ENCODE measurements at regions not wholly inside any gene's neighbourhood (a gene's known extent, or its start where the extent isn't known, plus 50 kb on each side); places are given as distances from the start of the nearest gene placed in this dataset.
A peak's percentile ranks its signal among the peaks of the same experiment; 100 is the strongest.

GRCh38 chr2:150188800-150189199 lies 298.7 kb downstream of the RND3 start:
- no peak overlapping the region for H3K4me3 ChIP-seq
- H3K9me3 ChIP-seq: no peaks in the 10 kb centered on the region
- intact Hi-C loops (cut with DNase I; ENCODE audit: low total_unique reads): no loop called here
- no peaks in the 10 kb centered on the region for H3K36me3 ChIP-seq
- no peak for DNase-seq
- H3K27me3 ChIP-seq: no peaks in the 10 kb centered on the region
- 54 to 66% (median 58%) methylated on average over 2 of the region's 2 CpGs for WGBS, 5 donors
- no peak overlapping the region for H3K27ac ChIP-seq
- TF ChIP-seq POLR2AphosphoS5 (IDR thresholded peaks at IDR 0.05): no peak
- no peak for TF ChIP-seq POLR2A (IDR thresholded peaks at IDR 0.05)
- no peak for TF ChIP-seq EP300 (IDR thresholded peaks at IDR 0.05)
- TF ChIP-seq CTCF (IDR thresholded peaks at IDR 0.05): no peak
- peaks cover 0 to 5% (median 0%) of the 10 kb centered on the region in 4 donors for H3K4me1 ChIP-seq

- no peak overlapping the region for H3K27ac ChIP-seq
- H3K4me3 ChIP-seq: no peak overlapping the region
- no peak for DNase-seq
- H3K27me3 ChIP-seq: no peaks in the 10 kb centered on the region
- intact Hi-C loops (cut with DNase I; ENCODE audit: low total_unique reads): no loop called here
- H3K36me3 ChIP-seq: no peaks in the 10 kb centered on the region
- 21 to 33% (median 28%) methylated on average over 4 of the region's 4 CpGs for WGBS, 5 donors
- H3K9me3 ChIP-seq: no peaks in the 10 kb centered on the region
- H3K4me1 ChIP-seq: peaks cover 0 to 5% (median 0%) of the 10 kb centered on the region in 4 donors
- TF ChIP-seq POLR2AphosphoS5 (IDR thresholded peaks at IDR 0.05) (no peak), CTCF (IDR thresholded peaks at IDR 0.05) (no peak), EP300 (IDR thresholded peaks at IDR 0.05) (no peak), POLR2A (IDR thresholded peaks at IDR 0.05) (no peak)
These were observed 299.3 kb downstream of the RND3 start for GRCh38 chr2:150188177-150188576.

GRCh38 chr2:150182566-150183235 lies 304.8 kb downstream of the RND3 start:
- H3K27ac ChIP-seq: no peak overlapping the region
- 45 to 56% (median 51%) methylated on average over 5 of the region's 5 CpGs for WGBS, 5 donors
- H3K27me3 ChIP-seq: no peaks in the 10 kb centered on the region
- no peak overlapping the region for H3K4me3 ChIP-seq
- intact Hi-C loops (cut with DNase I; ENCODE audit: low total_unique reads): no loop called here
- peak in 1 of 2 donors; percentile 24 for DNase-seq
- H3K4me1 ChIP-seq: peaks cover 0 to 6% (median 2%) of the 10 kb centered on the region in 4 donors
- no peak for TF ChIP-seq POLR2AphosphoS5 (IDR thresholded peaks at IDR 0.05)
- TF ChIP-seq POLR2A (IDR thresholded peaks at IDR 0.05): no peak
- no peak for TF ChIP-seq EP300 (IDR thresholded peaks at IDR 0.05)
- TF ChIP-seq CTCF (IDR thresholded peaks at IDR 0.05): no peak
- no peaks in the 10 kb centered on the region for H3K36me3 ChIP-seq
- H3K9me3 ChIP-seq: no peaks in the 10 kb centered on the region

- TF ChIP-seq CTCF (IDR thresholded peaks at IDR 0.05) (no peak), POLR2A (IDR thresholded peaks at IDR 0.05) (no peak), EP300 (IDR thresholded peaks at IDR 0.05) (no peak), POLR2AphosphoS5 (IDR thresholded peaks at IDR 0.05) (no peak)
- no peaks in the 10 kb centered on the region for H3K27me3 ChIP-seq
- intact Hi-C loops (cut with DNase I; ENCODE audit: low total_unique reads): no loop called here
- H3K27ac ChIP-seq: no peak overlapping the region
- no peaks in the 10 kb centered on the region for H3K36me3 ChIP-seq
- no peak overlapping the region for H3K4me3 ChIP-seq
- no peaks in the 10 kb centered on the region for H3K9me3 ChIP-seq
- peaks cover 0 to 17% (median 10%) of the 10 kb centered on the region in 4 donors for H3K4me1 ChIP-seq
- no peak for DNase-seq
These were observed 308.9 kb downstream of the RND3 start for GRCh38 chr2:150178591-150178990.

Data from stomach (tissue), 8 donors.